GM04504 (cell line): ENCODE measurements at regions not wholly inside any gene's neighbourhood (a gene's known extent, or its start where the extent isn't known, plus 50 kb on each side); places are given as distances from the start of the nearest gene placed in this dataset.
"Not testable (repeated sequence)": the region's sequence is repeated elsewhere in the genome, so short reads cannot be mapped to it uniquely, and the experiment has no call there.

Experiments used
- DNase-seq: peaks from one replicate; pipeline ENCODE4 v3.0.0-alpha.2; 2012; ENCODE audit warnings: low read depth

DNA sequence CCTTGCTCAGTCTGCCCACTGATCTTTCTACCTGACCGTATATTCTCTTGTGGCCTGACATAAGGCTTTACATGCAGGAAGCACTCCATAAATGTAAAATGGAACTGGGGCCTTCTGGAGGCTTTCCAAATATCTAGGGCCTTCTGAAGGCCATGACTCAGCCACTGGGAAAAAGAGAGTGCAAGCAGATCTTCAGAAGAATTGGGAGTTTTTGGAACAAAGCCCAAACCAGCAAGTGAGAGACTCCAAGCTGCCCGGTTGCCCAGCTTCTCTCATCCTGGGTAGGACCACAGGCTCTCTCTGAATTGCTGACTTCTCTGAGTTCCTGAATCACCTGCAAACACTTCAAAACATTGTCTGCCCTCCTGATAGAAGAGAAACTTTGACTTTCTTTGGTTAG lies 107.9 kb upstream of the BMAL1 start:
- DNase-seq: peak; percentile 71

DNA sequence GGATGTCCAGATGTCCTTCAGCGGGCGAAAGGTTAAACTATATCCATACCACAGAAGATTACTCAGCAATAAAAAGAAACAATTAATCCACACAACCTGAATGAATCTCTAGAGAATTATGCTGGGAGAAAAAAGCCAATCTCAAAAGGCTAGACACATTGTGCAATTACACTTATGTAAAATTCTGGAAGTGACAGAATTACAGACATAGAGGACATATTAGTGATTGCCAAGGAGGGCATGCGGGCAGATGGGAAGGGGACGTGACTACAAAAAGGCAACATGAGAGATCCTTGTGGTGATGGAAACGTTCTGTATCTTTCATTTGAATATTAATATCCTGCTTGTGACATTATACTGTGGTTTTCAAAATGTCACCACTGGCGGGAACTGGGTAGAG lies 103.5 kb upstream of the BMAL1 start:
- no peak for DNase-seq

DNA sequence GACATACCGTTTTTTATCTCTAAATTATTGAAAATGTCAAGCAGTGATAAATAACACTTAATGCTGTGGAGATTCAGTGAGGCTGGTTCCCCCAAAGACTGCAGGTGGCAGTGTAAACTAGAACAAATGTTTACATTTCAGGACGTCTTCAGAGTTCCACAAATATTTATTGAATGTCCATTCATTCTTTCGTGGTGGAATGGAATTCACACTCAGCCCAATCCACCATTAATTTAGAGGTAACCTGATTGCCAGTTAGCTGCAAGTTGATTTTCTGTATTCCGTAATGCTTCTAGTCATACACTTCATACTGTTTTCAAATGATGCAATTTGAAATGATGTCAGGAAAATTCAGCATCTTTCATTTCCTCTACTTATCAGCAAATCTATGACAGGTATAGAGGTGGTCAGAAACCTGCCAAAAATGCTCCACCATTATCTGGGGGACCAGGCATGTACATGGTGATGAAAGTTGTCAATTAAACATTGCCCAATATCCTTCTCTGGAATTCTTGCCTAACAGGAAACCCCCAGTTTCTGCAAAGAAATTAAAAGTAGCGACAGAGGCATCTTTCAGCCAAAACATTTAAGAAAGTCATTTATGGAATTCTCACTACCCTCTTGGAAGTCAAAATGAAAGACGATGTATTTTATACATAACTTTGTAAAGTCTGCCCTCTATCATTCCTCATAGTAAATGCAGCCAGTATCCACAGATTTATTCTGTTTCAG lies 94.3 kb upstream of the BMAL1 start:
- DNase-seq: peak; percentile 34

DNA sequence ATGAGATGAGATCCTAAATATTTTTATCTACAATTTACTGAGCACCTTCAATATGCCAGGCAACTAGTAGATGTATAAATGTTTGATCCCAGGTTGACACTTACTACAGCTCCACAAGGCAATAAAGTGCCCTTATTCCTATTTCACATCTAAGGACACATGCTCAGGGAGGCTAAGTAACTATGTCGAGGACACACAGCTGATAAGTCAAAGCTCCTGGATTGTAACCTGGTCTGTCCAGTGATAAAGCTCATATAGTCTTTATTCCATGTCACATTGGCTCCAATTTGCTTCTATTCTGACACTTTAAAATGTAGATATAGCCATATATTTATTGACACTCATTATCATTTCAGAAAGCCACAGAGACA lies 93.8 kb upstream of the BMAL1 start:
- no peak for DNase-seq

DNA sequence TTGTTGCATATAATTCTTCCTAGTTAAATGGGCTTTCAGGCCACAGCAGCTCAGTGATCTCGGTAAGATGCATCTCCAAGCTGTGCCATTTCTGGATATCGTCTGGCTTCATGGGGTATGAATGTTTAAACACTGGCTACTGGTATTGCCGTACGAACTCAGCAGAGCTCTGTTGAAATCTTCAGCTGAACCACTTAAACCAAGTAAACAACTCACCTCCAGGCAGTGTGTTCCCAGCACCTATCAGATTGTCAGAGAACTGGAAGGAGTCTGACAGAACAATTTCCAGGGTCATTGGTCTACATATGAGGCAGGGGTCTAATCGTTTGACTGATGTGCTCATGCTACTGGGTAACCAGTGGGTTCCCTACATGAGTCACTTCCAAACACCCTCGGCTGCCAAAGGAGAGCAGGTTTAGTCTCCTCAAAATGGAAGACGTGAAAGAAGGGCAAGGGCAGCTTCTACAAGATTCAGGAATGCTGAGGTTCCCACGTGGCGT lies 93.2 kb upstream of the BMAL1 start:
- no peak for DNase-seq

DNA sequence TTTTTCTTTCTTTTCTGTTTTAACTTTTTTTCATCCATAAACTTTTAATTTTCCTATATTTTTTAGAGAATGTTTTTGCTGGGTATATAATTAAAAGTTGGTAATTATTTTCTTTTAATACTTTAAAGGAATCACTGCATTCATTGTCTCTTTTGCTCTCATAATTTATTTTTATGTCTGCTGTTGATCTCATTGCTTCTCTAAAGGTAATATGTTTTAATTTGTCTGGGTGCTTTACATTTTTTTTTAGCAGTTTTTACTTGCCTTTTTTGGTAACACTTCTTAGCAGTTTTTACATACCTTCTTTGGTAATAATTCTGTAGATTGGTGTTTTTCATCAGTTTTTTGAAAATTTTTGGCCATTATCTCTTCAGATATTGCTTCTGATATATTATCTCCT lies 89.4 kb upstream of the BMAL1 start:
- DNase-seq: no peak

DNA sequence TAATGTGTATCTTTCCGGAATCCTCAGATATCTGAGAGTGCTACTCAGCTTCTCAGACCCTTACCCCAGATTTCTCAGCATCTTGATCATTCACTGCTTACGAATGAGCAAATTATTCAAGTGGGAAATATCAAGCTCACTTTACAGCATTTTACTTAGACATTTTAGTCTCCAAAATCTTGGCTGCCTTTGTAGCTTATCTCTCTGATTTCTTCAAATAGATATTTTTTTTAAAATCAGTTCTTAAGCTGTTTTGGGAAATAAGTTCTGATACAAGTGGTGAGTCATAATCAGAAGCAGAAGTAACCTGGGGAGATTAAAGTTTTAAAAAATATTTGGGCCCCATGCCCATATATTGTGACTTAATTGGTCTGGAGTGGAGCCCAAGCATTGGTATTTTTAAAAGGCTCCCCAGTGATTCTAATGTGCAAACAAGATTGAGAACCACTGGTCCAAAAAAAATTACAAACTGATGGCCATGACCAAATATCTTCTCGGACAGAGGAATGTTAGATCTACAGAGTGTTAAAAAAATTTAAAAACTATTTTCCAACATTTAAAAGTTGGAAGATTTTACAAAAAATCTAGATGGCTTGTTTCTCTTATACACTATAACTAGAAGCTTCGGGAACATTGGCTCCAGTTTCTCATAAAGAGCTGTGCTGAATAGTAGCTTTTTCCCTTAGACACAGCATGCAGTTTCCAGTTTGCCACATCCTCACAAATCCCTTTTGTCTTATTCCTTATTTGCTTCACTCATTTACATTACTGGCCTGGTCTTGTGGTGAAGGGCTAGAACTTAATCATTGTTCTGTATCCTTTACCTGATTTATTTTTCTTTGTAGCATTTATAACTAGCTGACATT lies 87.8 kb upstream of the BMAL1 start:
- no peak for DNase-seq

DNA sequence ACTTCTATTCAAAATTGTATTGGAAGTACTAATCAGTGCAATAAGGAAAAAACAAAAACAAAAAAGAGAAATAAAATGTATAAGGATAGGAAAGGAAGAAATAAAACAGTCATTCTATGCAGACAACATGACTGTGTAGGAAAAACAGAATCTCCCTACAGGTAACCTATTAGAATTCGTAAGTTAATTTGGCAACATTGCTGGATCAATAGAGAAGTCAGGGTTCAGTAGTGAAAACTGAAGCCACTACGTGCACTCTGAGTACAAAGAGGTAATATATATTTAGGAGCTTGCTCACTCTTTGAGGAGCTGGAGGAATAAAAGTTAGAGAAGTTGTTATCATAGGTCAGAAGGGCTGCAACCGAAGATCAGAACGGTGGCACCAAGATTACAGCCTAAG lies 84.0 kb upstream of the BMAL1 start:
- DNase-seq: no peak

DNA sequence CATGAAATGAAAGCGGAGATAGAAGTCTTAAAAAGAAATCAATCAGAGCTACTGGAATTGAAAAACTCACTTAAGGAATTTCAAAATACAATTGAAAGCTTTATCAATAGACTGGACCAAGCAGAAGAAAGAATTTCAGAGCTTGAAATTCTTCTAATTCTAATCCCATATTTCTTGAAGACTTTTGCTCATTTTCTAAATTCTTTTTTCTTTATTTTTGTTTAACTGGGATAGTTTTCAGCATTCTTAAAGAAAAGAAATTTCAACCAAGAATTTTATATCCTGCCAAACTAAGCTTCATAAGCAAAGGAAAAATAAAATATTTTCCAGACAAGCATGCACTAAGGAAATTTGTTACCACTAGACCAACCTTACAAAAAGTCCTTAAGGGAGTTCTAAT lies 80.2 kb upstream of the BMAL1 start:
- DNase-seq: not testable (repeated sequence)

DNA sequence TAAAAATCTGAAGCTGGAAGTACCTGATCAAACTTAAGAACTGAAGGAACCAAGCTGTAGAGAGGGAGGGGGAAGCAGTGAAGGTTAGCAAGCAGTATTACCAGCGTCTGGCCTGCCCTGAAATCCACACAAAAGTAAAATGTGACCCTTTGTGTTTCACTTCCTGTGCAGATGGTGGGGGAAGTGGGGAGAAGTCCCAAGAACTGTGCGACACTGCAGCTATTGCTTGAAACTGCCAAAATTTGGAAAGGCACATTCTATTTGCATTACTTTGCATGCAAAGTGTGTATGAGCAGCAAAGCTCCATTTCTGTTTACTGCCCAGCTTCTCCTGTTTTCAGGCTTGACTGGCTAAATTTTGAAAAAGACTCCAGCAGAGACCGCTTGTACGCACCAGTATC lies 72.1 kb upstream of the BMAL1 start:
- DNase-seq: no peak

DNA sequence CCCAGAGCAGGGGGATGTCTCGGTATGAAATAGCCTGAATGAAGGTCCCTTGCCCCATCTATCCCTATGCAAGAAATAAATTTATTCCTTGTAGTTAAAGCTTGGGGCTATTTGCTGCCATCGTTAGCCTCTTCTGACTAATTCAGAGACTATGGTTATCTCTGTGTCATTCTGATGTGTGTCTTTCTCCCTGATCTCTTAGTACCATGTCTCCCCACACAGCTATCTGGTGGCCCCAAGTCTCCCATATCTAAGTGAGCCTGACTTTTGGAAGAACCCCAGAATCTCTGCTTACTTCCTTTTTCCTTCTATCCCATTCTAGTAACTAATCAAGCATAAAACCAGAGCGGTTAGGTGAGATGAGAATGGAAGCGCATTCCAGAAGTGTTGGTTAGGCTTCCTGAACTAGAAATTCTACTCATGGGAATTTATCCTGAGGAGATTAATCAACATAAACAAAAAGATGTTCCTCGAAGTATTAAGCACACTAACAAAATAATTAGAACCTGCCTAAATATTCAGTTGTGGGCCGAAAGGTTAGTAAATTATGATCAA lies 71.4 kb upstream of the BMAL1 start:
- DNase-seq: no peak

DNA sequence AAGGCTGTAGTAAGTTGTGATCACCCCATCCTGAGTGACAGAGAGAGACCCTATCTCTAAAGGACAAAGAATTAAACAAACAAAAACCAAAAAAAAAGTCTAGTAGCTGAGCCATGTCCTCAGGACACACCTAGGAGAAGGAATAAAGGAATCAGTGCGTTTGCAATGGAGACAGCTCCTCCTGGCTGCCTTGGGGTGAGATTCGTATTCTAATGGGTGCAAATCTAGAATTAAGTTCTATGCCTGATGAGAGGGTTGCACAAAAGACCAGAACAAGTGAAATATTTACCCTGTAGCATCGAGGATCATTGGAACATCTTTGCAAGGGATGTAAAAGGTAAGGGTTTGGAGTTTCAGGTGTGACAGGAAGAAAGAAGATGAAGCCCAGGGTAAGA lies 70.3 kb upstream of the BMAL1 start:
- no peak for DNase-seq

DNA sequence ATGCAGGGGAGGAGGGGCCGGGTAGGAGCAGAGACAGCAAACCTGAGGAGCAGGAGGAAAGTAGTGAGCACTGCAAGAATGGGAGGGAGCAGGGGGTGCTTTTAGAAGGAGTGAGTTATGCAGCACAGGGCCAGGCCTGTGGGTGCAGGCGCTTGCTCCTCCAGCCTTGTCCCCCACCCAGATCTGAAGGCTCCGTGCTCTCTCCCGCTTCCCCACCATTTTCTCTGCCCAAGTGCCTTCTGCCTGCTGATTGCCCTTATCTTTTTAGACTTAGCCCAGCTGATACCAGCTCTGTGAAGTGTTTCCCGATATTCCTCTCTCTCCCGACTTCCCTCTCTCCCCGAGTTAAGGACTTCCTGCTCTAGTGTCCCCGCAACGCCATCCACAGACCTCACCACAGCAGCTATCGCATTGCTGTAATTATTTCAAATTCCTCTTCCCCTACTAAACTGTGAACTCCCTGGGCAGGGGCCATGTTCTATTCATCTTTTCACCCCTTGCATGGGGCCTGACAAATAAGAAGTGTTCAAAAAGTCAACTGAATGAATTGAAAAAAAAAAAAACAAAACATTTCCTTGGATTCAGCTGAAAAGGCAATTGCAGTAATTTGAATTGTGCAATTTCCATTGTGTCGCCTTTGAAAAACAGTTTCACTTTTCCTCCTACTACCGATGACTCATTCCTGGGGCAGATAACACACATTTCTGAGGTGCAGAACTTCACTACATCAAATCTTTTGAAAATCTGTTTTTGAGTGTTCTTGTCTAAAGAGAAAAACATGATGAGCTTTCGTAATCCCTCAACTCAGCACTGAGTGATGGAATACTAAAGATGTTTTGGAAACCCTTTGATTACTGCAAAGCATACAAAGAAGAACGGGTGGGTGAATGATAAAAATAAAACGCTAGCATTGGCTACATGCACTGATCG lies 69.7 kb upstream of the BMAL1 start:
- no peak for DNase-seq

DNA sequence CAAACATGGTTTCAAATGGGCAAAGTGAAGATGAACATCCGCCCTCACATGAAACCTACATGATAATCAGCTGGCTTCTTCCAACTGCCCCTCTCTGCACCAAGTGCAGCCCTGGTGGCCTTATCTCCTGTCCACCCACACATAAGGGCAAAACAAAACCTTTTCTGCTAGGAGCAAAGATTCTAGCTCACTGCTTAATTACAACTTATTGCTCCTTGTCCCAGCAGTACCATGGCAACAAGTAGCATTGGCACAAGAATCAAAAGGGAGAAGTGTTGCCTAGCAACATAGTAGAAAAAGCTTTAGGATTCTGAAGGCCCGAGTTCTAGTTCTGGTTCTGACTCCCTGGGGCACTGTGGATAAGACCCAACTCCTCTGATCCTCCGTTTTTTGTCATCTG lies 68.7 kb upstream of the BMAL1 start:
- no peak for DNase-seq

DNA sequence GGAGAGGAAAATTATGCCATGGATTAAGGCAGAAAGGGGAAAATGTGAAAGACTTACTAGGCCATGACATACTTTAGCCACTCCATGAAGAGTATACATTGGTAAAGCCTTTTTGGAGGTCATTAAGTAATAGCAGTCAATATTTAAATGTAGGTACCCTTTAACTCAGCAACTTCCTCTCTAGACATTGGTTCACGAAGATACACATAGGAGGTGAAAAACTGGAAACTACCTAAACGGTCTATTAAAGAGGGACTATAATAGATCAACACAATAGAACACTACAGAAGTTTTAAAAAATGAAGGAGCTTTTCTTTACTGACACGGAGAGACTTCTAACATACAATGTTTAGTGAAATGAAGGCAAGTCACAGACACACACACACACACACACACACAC lies 68.2 kb upstream of the BMAL1 start:
- DNase-seq: no peak

DNA sequence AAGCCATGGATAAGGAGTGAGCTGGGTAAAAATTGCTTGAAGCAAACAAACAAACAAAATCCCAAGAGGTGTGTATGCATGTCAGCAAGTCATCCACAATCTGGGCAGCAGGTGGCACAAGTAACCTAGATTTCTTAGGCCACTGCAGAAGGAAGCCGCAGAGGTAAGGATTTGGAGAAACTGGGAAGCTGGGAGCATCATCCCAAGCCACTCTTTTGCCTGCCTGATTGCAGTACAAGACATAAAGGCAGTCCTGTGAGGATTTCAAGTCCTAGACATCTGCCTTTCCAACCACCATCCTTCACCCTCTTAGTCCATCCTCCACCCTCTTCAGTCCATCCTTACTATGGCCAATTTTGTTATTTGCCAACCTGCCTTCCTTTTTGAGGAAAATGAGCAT lies 67.2 kb upstream of the BMAL1 start:
- peak; percentile 62 for DNase-seq

DNA sequence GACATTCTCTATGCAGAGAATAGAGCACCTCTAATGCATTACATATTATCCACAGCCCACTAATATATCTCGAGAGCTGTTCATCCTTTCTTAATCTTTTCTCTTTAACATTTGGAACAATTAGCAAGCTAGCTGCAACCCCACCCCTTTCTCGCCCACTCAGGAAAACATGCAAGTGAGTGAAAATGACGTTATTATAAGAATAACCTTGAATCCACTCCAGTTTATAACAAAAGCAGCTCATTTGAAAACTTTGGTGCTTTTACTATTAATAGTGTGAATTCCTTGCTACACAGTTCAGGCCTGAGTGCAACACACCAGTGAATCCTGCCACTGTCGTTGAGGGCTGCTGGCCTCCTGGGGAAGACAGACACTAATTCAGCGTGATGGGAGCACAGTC lies 63.3 kb upstream of the BMAL1 start:
- no peak for DNase-seq

DNA sequence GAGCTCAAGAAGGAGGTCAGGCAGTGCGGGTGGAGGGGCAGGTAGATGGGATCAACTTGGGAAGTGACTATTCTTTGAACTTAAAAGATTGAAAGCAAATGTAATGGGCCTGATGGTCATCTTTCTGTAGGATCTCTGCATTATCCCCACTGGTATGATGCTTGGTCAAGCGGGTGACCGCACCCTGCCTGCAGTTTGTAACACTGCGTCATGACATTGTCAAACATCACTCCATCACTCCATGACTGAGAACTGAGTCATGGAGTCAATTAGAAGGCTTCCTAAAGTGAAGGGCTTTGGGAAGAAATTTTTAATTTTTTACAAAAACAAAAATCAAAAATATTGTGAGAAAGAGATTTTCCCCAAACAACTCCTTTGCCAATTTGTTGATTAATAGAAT lies 62.4 kb upstream of the BMAL1 start:
- DNase-seq: peak; percentile 55

DNA sequence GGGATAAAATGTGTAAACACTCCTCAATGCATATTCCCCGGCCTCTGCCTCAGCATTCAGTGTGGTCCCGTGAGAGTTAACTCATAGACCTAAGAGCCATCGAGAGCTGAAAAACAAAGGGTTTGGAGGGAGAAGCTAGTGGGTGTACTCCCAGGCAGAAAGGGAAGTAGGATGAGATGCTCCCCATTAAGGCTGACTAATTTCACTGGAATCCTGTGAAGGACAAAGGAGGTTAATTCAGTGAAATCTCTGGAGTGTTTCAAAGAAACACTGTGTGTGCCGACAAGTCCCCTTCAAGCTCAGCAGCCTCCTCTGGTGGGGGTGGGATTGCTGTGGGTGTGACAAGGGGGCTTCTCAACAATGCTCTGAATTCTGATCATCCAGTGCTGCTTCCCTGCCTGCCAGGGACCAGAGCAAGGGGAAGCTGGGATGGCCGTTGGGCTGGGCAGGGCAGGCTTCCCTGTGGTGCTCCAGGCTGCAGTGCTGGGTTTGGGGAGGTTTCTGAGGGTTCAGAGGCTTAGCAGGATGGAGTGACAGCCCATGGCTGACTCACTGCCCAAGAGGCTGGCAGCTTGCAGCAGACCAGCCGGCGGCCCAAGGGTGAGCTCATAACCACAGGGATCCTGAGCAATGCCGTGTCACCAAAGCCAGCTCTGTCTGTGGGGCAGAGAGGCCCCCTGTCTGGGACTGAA lies 61.4 kb upstream of the BMAL1 start:
- peak; percentile 94 for DNase-seq

DNA sequence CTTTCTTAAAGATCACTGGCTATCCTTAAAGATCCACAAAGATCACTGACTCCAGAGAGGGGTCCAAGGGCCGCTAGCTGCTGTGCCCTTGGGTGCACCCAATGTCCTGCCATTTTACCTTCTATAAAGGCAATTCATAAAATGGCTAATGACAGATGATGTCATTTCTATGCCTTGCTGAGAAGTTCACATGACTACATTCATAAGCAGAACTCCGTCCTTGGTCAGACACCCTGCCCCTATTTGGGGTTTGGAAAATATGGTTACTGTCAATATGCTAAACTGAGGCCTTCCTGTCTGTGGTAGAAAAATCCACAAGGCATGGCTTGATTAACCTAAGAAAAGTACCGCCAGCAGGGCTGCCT lies 60.9 kb upstream of the BMAL1 start:
- DNase-seq: no peak

DNA sequence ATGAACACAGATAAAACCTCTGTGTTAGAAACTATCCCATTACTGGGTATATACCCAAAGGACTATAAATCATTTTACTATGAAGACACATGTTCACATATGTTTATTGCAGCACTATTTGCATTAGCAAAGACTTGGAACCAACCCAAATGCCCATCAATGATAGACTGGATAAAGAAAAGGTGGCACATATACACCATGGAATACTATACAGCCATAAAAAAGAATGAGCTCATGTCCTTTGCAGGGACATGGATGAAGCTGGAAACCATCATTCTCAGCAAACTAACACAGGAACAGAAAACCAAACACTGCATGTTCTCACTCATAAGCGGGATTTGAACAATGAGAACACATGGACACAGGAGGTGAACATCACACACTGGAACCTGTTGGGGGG lies 58.9 kb upstream of the BMAL1 start:
- not testable (repeated sequence) for DNase-seq

DNA sequence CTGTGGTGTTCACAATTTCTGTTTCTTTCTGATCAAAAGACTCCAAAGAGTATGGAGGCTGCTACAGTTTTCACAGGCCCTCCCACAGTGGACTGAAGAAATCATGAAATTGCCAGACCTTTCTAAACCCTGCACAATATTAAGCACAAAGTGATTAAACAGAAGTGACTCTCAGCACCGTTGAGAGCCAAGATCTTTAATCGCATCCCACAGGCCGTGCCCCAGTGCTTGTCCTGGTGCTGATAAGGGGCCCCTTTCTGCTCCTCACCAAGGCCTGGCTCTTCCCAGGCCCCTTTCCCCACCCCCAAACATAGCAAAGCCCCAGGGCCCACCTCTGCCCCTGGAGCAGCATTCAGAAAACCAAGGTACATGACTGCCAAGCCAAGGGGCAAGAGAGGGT lies 57.4 kb upstream of the BMAL1 start:
- DNase-seq: no peak
